ENCODE measurements at regions not wholly inside any gene's neighbourhood (a gene's known extent, or its start where the extent isn't known, plus 50 kb on each side); places are given as distances from the start of the nearest gene placed in this dataset.

- no peak for TF ChIP-seq CTCF (IDR thresholded peaks at IDR 0.05)
- TF ChIP-seq POLR2AphosphoS5 (IDR thresholded peaks at IDR 0.05): no peak
- no peak for TF ChIP-seq POLR2A (IDR thresholded peaks at IDR 0.05; ENCODE audit: low read depth)
These were observed 305.7 kb downstream of the ACTL7B start for GRCh38 chr9:108550106-108550505.
